ENCODE measurements at regions not wholly inside any gene's neighbourhood (a gene's known extent, or its start where the extent isn't known, plus 50 kb on each side); places are given as distances from the start of the nearest gene placed in this dataset.

DNA sequence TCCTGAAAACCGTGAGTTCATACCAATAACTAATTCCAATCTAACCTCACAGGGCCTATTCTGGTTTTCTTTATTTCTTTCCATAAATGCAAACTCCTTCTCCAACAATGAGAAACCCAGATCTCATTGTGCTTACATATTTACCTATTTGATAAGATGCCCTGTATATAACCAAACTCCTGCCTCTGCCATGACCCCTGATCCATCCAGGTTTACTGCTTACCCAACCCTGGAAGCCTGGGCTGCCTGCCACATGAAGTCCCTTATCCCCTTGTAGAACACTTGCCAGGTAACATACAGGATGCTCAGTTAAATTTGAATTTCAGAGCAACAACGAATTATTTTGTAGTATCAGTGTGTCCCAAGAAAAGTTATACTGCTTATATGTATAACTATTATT, 766.1 kb downstream of the LTN1 start:
- TF ChIP-seq, protein P1, sequence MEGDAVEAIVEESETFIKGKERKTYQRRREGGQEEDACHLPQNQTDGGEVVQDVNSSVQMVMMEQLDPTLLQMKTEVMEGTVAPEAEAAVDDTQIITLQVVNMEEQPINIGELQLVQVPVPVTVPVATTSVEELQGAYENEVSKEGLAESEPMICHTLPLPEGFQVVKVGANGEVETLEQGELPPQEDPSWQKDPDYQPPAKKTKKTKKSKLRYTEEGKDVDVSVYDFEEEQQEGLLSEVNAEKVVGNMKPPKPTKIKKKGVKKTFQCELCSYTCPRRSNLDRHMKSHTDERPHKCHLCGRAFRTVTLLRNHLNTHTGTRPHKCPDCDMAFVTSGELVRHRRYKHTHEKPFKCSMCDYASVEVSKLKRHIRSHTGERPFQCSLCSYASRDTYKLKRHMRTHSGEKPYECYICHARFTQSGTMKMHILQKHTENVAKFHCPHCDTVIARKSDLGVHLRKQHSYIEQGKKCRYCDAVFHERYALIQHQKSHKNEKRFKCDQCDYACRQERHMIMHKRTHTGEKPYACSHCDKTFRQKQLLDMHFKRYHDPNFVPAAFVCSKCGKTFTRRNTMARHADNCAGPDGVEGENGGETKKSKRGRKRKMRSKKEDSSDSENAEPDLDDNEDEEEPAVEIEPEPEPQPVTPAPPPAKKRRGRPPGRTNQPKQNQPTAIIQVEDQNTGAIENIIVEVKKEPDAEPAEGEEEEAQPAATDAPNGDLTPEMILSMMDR (IDR thresholded peaks at IDR 0.05; ENCODE audit: low read depth, low read length): no peak
- H3K4me3 ChIP-seq (ENCODE audit: low read depth, low read length): no peak overlapping the region
- no peak for DNase-seq (ENCODE audit: low read depth, low spot score)
- H3K9me3 ChIP-seq (ENCODE audit: control insufficient read depth, insufficient read depth, low read length): no peaks in the 10 kb centered on the region
- no peak overlapping the region for H3K27ac ChIP-seq (ENCODE audit: low read depth, low read length)
- no peaks in the 10 kb centered on the region for H3K27me3 ChIP-seq (ENCODE audit: control insufficient read depth, insufficient read depth, low read length)
- POLR2A ChIA-PET: no interaction called here
- CTCF ChIA-PET: no interaction called here

DNA sequence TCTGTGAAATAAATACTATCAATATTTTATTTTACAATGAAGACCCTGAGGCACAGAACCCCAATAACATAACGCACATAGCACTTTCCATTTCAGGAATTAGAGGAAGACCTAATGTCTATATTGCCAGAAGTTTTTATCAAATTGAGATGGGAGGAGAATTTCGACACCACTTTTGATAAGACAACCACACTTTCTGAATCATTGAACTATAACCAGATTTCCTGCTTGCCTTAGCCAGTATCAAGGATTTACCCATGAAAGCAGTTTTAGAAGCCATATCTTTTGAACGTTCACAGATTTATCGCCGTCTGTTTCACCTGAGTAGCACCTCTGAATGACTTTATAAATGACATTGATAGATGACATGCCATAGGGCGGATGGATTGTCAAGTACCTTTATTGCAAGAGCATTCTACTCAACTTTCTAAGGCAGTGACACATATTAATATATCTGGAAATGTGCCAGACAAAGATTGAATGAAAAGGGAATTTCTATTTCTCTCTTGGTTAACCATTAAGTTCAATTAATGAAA, 768.4 kb downstream of the LTN1 start:
- CTCF ChIA-PET: no interaction called here
- Histone ChIP-seq H3K27me3 (ENCODE audit: control insufficient read depth, insufficient read depth, low read length) (no peaks in the 10 kb centered on the region), H3K4me3 (ENCODE audit: low read depth, low read length) (no peak overlapping the region), H3K27ac (ENCODE audit: low read depth, low read length) (no peak overlapping the region), H3K9me3 (ENCODE audit: control insufficient read depth, insufficient read depth, low read length) (no peaks in the 10 kb centered on the region)
- DNase-seq (ENCODE audit: low read depth, low spot score): no peak
- POLR2A ChIA-PET: no interaction called here
- TF ChIP-seq, protein P1 (IDR thresholded peaks at IDR 0.05; ENCODE audit: low read depth, low read length): no peak

DNA sequence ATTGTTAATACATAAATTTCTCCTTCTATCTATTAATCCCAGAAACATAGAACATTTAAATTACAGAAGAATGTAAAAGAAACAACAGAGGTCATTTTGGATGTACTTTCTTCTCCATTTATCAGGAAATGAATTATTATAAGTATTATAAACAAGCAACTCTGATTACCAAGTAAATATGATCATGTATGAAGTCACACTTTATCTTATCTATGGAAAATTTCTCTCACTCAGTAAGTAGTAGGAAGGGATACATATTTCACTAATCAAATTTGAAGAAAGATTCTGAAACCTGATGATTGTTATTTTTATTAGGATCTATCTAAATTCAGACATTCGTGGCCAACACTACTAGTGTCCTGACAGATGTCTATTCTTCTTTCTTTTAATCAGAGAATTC, 770.7 kb downstream of the LTN1 start:
- TF ChIP-seq, protein P1 (IDR thresholded peaks at IDR 0.05; ENCODE audit: low read depth, low read length): no peak
- H3K27me3 ChIP-seq (ENCODE audit: control insufficient read depth, insufficient read depth, low read length): no peaks in the 10 kb centered on the region
- no peak for DNase-seq (ENCODE audit: low read depth, low spot score)
- no peaks in the 10 kb centered on the region for H3K9me3 ChIP-seq (ENCODE audit: control insufficient read depth, insufficient read depth, low read length)
- POLR2A ChIA-PET: no interaction called here
- H3K27ac ChIP-seq (ENCODE audit: low read depth, low read length): no peak overlapping the region
- CTCF ChIA-PET: no interaction called here
- H3K4me3 ChIP-seq (ENCODE audit: low read depth, low read length): no peak overlapping the region

DNA sequence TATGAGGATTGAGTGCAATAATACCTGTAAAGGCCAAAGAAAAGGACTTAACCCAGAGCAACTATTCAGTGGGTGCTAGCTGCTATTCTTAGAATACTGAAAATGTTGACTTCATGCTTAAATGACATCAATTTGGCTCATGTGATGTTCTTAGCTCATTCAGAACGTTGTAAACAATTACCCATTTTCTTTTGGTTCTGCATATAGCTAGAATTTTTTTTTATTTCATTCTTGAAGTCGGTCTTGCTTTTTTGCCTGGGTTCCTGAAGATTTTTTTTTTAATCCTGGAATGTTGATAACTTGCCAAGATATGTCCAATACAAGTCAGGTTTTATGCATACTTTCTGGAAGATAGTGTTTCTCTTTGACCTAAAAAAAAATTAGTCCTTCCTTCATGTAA, 772.0 kb downstream of the LTN1 start:
- H3K9me3 ChIP-seq (ENCODE audit: control insufficient read depth, insufficient read depth, low read length): no peaks in the 10 kb centered on the region
- H3K27ac ChIP-seq (ENCODE audit: low read depth, low read length): no peak overlapping the region
- ChIA-PET POLR2A (no interaction called here), CTCF (no interaction called here)
- TF ChIP-seq, protein P1 (IDR thresholded peaks at IDR 0.05; ENCODE audit: low read depth, low read length): no peak
- no peaks in the 10 kb centered on the region for H3K27me3 ChIP-seq (ENCODE audit: control insufficient read depth, insufficient read depth, low read length)
- DNase-seq (ENCODE audit: low read depth, low spot score): no peak
- H3K4me3 ChIP-seq (ENCODE audit: low read depth, low read length): no peak overlapping the region

DNA sequence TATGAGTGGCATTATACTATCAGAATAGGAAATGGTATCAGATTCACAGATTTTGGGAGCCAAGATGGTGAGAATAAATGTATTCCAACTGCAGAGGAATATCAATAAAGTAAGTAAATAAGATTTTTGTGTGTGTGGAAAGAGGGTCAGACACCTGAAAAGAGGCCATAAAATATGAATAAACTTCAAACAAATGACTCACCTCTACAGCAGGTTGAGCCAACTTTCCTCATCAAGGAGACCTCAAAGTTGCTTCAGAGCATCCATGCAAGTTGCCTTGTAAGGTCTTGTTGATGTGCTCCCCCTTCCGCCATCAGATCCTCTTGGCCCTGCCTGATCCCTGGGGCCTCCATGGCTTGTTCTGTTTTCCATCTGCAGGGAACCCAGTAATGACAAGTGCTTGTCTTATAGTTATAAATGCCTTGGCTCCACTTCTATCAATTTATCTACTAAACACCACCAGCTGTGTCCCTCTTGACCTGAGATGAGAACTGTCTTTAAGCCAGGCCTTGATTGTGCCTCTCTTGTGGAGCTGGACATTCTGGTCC, 775.6 kb downstream of the LTN1 start:
- no peak for DNase-seq (ENCODE audit: low read depth, low spot score)
- ChIA-PET CTCF (no interaction called here), POLR2A (no interaction called here)
- Histone ChIP-seq H3K27me3 (ENCODE audit: control insufficient read depth, insufficient read depth, low read length) (no peaks in the 10 kb centered on the region), H3K4me3 (ENCODE audit: low read depth, low read length) (no peak overlapping the region), H3K27ac (ENCODE audit: low read depth, low read length) (no peak overlapping the region), H3K9me3 (ENCODE audit: control insufficient read depth, insufficient read depth, low read length) (no peaks in the 10 kb centered on the region)
- TF ChIP-seq, protein P1 (IDR thresholded peaks at IDR 0.05; ENCODE audit: low read depth, low read length): no peak
